ENCODE measurements at regions not wholly inside any gene's neighbourhood (a gene's known extent, or its start where the extent isn't known, plus 50 kb on each side); places are given as distances from the start of the nearest gene placed in this dataset.

DNA sequence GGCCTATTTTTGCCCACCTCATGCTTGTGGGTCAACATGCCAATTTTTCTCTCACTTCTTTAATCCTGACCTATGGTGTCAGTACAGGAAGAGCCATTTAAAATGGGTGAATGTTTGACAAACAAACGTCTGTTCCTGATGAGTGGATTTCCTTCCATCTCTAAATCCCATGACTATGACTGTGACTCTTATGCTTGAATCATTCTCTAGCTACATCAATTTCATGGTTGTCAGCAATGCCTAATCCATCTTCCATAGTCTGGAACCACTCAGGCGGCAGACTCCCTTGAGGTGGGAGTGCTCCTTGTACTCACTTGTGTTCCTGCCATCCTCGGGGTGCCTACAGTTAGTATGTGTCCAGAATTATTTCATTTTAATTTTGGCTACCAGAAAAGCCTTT is 194.9 kb upstream of the RPS6KA3 start:
- Histone ChIP-seq H3K4me1 (ENCODE audit: control insufficient read depth in 1 of 2, insufficient read depth in 1 of 2, low read depth in 1 of 2, low read length in 1 of 2) (no peaks in the 10 kb centered on the region), H3K36me3 (no peaks in the 10 kb centered on the region), H3K27ac (no peak overlapping the region), H3K9me3 (no peaks in the 10 kb centered on the region), H3K27me3 (no peaks in the 10 kb centered on the region), H3K4me3 (ENCODE audit: low read depth in 1 of 2, low read length in 1 of 2) (no peak overlapping the region)
- no peak for TF ChIP-seq CTCF (IDR thresholded peaks at IDR 0.05)

DNA sequence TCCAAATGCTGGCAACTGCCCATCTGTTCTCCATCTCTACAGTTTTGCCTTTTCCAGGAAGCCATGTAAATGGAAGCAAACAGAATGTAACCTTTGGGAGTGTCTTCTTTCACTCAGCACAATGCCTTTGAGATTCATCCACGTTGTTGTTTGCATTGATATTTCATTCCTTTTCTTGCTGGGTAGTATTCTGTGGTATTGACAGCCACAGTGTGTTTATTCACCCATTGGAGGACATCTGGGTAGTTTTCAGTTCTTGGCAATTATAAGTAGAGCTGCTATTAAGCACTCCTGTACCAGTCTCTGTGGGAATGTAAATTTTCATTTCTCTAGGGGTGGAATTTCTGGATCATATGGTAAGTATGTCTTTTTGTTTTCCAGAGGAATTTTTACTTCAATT is 194.3 kb upstream of the RPS6KA3 start:
- H3K27me3 ChIP-seq: no peaks in the 10 kb centered on the region
- no peak overlapping the region for H3K27ac ChIP-seq
- H3K4me1 ChIP-seq (ENCODE audit: control insufficient read depth in 1 of 2, insufficient read depth in 1 of 2, low read depth in 1 of 2, low read length in 1 of 2): no peaks in the 10 kb centered on the region
- no peaks in the 10 kb centered on the region for H3K36me3 ChIP-seq
- no peak overlapping the region for H3K4me3 ChIP-seq (ENCODE audit: low read depth in 1 of 2, low read length in 1 of 2)
- TF ChIP-seq CTCF (IDR thresholded peaks at IDR 0.05): no peak
- H3K9me3 ChIP-seq: no peaks in the 10 kb centered on the region

DNA sequence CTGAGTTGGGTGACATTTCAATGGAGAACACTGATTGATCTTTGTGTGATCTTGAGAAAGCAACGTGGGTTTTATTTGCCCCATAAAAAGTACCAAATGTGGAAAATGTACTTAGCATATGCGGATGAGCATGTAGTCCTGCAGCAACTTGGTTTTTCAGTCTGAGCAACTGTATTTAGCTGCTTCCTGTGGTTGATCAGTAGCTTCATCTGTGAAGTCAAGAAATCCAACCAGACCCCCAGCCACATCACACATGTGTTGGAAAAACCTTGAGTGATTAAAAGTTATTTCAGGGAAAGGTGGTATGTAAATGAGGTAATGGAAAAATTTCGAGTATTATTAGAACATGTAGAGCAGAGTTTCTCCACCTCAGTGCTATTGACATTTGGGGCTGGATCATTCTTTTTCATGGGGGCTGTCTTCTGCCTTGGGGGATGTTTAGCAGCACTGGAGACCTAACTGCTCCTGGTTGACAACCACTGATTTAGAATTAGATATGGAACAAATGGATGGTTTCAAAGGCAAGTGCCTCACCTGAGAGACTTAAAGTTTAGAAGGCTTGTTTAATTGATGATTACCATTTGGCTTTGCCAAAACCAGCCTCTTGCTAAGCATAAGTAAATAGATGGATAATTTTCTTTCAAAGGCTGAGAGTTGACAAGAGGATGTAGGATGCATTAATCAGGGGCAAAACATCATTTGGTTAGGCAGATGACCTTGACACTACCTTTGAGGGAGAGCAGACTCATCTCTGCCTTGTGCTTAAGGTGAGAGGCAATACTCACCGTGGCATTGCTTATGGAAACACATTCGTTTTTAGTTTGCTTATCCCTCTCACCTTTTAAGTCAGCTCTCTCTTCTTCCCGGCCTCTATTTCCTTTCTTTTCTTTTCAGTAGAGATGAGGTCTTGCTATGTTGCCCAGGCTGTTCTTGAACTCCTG is 193.0 kb upstream of the RPS6KA3 start:
- H3K4me1 ChIP-seq (ENCODE audit: control insufficient read depth in 1 of 2, insufficient read depth in 1 of 2, low read depth in 1 of 2, low read length in 1 of 2): no peaks in the 10 kb centered on the region
- H3K27me3 ChIP-seq: no peaks in the 10 kb centered on the region
- no peak overlapping the region for H3K4me3 ChIP-seq (ENCODE audit: low read depth in 1 of 2, low read length in 1 of 2)
- TF ChIP-seq CTCF (IDR thresholded peaks at IDR 0.05): no peak
- H3K9me3 ChIP-seq: no peaks in the 10 kb centered on the region
- H3K27ac ChIP-seq: no peak overlapping the region
- H3K36me3 ChIP-seq: no peaks in the 10 kb centered on the region

DNA sequence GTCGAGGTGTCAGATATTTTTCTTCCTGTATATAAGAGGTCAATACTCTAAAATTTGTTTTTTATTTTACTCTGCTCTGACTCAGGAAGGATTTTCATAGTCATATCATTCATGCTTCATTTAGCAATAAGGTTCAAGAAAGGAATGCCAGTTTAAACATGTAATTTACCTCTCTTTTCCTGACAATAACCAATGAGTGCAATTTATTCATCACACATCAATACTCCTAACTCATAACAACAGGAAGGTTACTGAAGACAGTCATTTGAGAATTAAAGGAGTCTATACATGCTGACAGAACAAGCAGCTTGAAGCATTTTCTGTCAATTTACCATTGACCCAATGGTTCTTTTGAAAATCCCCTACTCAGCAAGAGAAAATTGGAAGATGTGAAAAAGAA is 190.3 kb upstream of the RPS6KA3 start:
- Histone ChIP-seq H3K9me3 (no peaks in the 10 kb centered on the region), H3K36me3 (no peaks in the 10 kb centered on the region), H3K4me1 (ENCODE audit: control insufficient read depth in 1 of 2, insufficient read depth in 1 of 2, low read depth in 1 of 2, low read length in 1 of 2) (no peaks in the 10 kb centered on the region), H3K27me3 (no peaks in the 10 kb centered on the region), H3K4me3 (ENCODE audit: low read depth in 1 of 2, low read length in 1 of 2) (no peak overlapping the region), H3K27ac (no peak overlapping the region)
- no peak for TF ChIP-seq CTCF (IDR thresholded peaks at IDR 0.05)

GRCh38 chrX:20455001-20455400 is 188.3 kb upstream of the RPS6KA3 start:
- Histone ChIP-seq H3K4me1 (ENCODE audit: control insufficient read depth in 1 of 2, insufficient read depth in 1 of 2, low read depth in 1 of 2, low read length in 1 of 2) (no peaks in the 10 kb centered on the region), H3K9me3 (no peaks in the 10 kb centered on the region), H3K27ac (no peak overlapping the region), H3K27me3 (no peaks in the 10 kb centered on the region), H3K36me3 (no peaks in the 10 kb centered on the region), H3K4me3 (ENCODE audit: low read depth in 1 of 2, low read length in 1 of 2) (no peak overlapping the region)
- TF ChIP-seq CTCF (IDR thresholded peaks at IDR 0.05): no peak
